HT-29 (cell line): ENCODE measurements at regions not wholly inside any gene's neighbourhood (a gene's known extent, or its start where the extent isn't known, plus 50 kb on each side); places are given as distances from the start of the nearest gene placed in this dataset.

ENCODE experiments used
- DNase-seq: peaks from one replicate; pipeline ENCODE4 v3.0.0-alpha.2; 2015; ENCODE audit warnings: low spot score

DNA sequence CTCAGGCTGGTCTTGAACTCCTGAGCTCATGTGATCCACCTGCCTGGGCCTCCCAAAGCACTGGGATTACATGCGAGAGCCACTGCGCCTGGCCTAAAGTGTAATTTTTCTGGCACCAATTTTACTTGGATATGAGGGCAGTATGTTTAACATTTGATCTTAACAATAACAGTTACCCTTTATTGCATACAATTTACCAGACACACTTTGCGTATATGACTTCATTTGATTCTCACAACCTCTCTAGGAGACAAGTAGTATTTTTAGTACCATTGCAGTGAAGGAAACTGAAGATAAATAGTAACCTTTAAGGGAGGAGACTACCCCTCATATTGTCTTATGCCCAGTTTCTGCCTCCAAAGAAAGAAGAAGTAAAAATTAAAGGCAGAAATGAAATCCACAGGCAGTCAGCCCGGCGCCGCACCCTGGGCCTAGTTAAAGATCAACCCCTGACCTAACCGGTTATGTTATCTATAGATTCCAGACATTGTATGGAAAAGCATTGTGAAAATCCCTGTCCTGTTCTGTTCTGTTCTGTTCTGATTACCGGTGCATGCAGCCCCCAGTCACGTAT is 54.0 kb downstream of the CYP26A1 start:
- DNase-seq = peak; percentile 72

DNA sequence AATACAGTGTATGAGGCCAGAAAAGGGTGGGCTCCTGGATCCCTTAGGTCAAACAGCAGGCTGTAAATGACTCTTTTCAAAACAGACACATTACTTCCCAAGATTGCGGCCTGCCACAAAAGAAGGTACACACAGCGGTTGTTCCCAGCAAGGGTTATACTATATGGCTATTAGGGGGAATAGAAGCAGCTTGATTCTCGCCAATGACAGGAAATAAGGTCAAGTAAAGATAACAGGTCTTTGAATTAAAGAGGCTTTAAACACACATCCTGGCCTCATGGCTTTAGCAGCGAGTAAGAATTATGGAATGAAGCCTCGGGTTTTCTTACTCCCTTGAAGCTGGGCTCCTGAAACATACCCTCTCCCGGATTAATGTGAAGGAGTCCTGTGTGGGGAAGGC is 58.3 kb downstream of the CYP26A1 start:
- DNase-seq = no peak

DNA sequence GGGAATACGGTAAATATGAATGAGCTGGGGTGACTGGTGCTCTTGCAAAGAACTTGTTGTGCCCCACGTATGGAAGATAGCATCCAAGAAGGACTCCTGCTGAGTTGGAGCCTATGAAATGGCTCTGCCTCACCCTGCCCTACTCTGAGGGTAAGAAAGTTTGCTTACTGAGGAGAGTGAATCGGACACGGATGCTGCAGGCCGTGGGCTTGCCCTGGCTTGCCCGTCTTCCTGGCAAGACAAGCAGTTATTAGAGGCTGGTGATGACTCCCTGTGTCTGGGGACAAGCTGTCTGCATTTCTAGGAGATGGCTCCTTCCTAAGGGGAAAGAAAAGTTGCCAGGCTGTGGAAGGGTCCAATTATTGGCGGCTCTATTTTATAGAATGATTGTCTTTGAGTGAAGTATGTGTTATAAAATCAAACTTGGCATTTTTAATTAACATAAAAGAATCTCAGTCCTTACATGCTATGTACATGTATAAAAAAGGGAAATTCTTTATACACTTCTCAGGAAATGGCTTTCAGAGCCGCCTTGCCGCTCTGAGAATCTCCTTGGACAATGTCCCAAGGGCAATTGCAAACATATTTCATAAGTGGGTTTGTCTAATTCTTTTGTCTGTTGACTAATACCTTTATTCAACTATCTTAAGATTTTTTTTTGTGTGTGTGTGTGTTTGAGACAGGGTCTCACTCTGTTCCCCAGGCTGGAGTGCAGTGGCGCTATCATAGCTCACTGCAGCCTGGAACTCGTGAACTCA is 64.6 kb downstream of the CYP26A1 start:
- DNase-seq = no peak

DNA sequence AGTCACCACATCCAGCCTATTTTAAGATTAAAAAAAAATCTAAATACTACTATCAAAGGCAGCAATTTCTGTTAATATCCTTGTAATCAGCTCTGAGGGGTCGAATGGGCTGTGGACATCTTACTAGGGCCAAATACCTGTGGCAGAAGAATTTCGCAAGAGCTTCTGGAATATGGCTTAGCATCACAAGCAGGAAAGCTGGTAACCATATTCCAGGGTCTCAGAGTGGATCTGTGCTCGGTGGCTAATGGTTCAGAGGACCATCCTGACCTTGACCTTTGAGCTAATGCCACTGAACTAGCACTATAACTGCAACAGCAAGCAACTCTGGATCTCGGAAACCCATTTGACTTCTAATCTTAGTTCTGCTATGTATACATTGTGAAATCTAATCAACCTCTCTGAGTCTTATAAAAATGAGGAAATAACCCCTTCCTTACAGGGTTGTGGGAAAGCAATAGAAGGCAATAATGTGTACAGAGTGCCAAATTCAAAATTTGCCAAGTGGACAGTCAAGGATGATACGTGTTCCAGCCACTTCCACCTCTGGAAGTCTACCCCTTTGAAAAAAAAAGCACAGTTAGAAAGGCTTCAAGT is 65.5 kb downstream of the CYP26A1 start:
- no peak for DNase-seq

DNA sequence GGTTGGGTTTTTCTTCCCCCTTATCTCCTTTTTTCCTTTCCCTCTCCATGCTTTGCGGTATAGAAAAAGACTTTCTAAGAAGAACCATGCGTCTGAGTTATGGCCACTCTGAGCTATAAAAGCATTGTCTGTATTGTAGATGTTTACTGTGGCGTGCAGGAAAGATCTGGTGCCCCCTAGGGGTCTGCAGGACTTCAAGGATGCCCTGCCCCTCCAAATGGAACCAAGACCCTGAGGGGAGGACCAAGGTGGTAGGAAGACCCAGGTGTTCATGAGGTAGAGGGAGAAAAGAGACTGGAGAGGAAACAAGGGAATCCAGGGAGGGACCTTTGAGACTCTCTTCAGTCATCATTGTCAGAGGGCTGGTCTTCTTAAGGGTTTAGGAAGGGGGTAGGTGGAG is 68.8 kb downstream of the CYP26A1 start:
- DNase-seq = no peak

DNA sequence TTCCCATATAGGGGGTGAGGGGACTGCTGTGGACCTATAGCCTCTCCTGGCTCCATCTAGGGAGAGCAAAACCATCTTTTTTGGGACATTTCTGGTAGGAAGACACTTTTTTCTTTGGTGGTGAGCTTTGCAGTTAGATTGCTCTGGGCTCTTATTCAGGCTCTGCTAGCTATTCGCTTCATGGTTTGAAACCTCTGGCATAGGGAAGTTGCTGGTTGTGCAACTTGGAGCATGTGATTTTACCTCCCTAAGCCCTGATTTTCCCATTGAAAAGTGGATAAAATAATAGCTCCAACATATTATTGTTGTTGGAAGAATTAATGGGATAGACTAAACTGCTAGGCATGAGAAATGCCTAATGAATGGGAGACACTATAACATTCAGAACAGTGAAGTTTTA is 69.6 kb downstream of the CYP26A1 start:
- DNase-seq = no peak

DNA sequence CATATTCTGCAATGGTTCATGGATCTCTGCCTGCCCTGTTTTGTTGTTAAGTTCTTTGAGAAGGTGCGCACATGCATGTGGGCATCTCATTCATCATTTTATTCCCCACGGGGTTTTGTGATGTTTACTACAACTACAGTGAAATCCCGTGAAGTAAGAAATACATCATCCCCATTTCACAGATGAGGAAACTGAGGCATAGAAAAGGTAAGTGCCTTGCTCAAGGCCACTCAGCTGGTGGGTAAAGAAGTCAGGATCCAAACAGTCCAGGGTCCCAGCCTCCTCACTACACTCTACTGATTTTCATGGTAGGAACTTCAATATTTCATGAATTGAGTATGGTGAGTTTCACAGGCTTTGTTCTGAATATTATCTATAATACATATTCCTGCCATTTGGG is 72.6 kb downstream of the CYP26A1 start:
- no peak for DNase-seq

DNA sequence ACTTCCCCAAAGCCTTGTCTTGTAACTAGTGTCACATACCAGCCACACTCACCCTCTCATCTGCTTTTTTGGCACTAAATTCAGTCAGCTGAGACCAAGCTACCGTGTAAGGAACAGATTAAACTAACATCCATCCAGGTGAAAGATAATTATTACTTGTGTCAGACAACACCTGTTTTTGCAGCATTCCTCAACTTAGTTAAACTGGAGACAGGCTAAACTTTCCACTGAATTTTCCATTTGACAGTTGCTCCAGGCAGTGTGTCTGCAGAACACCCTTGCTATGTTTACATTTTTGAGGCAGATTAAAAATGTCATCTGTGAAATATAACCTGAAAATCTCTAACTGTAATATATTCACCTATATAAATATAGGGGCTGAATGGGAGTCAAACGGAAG is 73.6 kb downstream of the CYP26A1 start:
- DNase-seq = no peak

DNA sequence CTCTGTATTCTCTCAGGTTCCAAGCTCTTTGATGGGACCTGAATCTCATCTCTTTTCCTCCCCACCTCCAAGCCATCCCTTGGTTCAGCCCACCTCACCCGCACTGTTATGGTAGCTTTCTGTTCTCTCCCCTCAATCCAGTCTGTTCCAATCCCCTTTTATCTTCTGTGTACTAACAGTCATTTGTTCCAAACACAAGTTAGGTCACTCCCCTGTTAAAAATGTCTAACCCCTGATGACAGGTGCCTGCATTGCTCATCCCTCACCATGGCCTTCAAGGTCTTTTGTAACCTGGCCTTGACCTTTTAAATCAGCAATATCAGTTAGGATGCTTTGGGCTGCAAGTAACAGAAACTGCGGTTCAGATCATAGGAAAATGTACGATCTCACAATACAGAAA is 74.8 kb downstream of the CYP26A1 start:
- no peak for DNase-seq

DNA sequence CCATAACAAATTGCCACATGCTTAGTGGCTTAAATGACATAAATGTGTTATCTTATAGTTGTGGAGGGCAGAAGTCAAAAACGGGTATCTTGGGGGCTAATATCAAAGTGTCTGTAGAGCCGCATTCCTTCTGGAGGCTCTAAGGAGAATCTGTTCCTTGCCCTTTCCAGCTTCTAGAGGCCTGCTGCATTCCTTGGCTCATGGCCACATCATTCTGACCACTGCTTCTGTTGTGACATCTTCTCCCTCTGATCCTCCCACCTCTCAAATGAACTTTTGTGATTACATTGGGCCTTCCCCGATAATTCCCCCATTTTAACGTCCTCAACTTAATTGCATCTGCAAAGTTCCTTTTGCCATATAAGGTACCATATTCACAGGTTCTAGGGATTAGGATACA is 76.1 kb downstream of the CYP26A1 start:
- no peak for DNase-seq

DNA sequence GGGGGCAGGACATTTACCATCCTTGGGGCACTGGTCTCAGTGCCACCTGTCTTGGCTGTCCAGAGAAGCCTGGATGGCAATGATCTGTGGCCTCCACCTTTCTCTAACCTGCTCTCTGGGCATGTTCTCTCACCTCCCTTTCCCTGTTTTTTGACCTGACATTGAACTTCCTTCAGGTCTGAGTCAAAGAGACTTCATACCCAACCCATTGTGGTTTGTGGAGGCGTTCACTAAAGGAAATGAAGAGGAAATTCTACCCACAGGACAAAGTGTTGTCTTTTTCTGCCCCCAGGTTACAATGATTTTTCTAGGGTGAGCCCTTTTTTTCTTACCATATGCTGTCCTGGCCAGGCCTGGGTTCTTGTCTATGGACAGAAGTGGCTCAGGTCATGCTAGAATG is 76.6 kb downstream of the CYP26A1 start:
- DNase-seq = peak; percentile 45

DNA sequence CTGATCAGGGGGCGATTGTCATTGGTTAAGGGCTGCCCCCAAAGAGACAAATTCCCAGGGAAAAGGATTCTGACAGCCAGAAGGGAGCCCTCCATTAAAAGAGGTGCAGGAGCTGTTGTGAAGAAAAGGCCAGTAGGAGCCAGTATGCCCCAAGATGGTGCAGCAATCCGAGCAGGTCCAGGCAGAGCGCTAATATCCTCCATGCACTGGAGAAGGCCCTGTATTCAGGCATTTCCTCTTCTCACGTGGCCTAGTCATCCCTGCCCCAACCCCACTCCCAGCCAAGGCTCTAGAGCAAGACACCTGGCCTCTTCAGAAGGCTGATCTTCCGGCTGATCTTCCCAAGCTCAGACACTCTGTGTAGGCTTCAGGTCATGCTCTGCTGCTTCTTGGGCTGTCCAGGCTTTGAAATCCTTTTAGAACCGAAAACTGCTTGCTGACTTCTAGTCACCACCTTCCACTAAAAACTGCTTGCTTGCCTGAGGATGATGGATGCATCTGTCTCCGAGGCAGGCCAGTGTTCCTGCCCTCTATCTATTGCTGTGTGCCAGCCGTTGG is 77.4 kb downstream of the CYP26A1 start:
- DNase-seq = no peak

DNA sequence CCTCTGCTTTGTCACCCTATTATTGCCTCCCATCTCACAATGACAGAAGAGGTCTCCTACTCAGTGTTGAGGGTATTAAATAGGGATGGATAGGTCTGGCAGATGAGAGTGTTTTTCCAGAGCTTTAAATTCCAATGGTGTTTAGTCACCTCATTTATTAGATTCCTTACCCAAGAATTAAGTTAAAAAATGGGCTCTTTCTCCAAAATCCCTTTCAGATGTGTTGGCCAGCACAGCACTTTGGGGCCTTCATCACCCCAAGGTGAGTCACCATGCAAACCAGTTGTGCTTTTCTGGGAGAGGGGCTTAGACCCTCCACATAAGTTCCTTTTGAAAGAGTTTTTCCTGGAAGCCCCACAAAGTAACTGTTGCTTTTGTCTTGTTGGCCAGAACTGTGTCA is 78.4 kb downstream of the CYP26A1 start:
- DNase-seq = peak; percentile 19

DNA sequence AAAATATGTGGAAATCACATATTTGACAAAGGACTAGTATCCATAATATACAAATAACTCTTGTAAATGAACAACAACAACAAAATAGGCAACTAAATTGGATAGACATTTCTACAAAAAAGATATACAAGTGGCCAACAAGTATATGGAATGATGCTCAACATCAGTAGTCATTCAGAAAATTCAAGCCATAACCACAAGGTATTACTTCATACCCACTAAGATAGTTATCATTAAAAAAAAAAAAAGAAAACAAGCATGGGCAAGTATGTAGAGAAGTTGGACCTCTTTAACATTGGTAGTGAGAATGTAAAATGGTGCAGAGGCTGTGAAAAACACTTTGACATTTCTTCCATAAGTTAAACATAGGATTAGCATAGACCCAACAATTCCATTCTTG is 80.8 kb downstream of the CYP26A1 start:
- DNase-seq = no peak

DNA sequence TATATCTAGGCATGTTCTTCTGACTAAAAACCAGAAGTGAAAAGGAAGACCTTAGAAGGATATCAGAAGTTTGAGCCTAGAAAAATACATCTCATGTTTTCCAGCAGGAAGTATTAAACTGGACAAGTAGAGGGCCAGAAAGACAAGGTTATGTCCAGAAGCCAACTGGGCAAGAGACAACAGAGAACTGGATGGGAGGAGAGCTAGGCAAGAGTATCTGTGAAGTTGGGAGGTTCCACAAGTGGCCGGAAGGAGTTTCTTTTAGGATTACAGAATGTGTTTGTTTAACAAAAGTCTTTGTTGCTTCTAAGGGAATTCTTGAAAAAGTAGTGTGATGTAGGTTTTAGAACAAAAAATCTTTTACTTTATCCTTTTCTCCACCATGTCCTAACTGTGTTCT is 86.4 kb downstream of the CYP26A1 start:
- DNase-seq = no peak

DNA sequence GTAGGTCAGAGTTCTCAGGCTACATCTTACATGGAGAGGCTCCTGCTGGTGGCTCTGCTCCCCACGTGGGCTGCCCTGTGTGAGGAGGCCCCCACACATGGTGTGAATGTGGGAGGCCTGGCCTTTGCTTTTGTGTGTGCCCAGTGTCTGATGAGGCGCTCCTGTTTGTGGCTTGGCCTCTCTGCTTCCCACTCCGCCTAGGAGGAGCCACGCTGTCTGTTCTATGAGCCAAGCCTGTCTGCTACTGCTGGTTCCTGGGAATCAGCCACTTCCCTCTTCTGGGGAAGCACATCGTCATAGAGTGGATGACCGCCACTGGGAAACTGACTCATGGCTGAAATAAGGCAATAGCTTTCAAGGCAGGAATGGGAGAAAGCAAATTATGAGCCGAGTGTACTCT is 87.1 kb downstream of the CYP26A1 start:
- no peak for DNase-seq

DNA sequence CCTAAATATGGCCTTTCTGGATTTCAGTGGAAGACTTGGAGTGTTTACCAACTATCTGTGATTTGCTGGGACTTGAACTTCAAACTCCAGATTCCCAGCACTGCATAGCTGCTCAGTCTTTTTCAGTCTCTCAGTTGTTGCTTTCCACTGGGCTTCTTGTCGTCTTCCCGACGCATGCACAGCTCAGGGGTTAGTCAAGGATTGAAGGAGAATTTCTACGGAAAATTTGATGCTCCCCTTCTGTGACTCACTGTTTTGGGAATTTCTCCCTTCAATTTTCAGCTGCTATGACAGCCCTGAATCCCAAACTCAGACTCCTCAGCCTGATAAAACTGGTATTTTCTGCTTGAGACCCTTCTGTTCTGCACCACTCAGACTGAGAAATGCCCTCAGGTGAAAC is 91.7 kb downstream of the CYP26A1 start:
- DNase-seq = no peak

DNA sequence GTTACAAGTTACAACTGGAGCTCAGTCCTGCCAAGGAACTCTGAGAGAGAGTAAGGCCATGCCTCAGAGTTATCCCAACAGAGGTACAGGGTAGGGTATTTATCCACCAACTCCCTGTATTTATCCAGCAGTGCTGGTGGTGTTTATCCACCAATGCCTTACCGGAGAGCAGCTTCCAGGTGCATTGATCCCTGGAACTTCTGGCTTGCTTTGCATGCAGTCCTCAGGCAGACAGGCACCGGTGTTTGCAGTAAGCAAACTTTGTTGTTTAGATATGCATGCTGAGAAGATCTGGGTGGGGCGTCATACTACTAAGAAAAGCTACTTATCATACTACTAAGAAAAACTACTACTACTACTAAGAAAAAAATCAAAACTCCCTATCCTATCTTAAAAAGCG is 92.4 kb downstream of the CYP26A1 start:
- DNase-seq = no peak

DNA sequence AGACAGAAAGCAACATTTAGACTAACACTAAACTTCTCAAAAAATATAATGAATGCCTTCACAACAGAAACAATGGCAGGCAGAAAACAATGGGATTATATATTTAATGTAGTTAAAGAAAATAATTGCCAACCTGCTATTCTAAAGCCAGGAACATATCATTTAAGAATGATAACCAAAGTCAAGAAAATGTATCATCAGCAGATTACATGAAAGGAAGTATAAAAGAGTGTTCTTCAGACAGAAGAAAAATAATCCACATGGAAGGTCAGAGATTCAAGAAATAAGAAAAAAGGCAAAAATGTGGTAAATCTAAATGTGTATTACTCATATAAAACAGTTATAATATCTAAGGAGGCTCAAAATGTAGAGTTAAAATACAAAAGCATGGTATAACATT is 98.1 kb downstream of the CYP26A1 start:
- no peak for DNase-seq

DNA sequence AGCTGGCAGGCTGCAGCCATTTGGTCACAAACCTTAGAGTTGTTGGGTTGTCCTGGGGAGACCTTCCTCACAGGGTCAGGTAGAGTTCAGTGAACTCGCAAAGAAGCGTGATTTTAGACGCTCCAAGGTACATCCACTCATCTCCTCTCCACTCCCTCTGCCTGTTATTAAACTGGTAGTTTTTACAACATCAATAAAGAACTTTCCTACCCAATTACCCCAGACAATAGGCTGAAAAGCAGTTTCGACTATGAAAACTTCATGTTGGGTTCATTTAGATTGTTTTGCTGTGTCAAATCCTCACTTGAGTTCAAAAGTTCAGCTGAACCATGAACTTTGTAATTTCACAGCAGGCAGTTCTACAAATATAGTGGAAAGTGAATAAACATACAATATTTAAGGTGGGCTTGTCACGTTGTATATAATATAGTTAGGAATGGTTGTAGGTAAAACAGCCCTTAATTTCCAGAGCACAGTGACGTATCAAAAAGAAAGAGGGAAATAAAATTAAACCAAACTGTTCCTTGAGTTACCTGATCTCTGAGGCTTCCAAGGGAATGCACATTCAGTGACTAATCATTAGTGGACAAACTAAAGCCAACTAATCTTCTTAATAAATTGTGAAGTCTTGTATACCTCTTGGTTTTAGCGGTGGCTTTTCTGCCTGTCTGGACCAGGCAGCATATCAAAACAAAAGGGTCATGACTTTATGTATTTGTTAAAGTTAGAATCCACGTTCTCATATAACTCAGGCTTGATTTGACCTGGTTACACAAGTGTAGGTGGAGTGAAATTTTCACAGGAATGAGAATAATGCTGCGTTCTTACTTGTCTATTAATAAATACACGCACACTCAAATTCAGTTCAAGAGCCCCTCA is 100.5 kb downstream of the CYP26A1 start:
- DNase-seq = no peak

DNA sequence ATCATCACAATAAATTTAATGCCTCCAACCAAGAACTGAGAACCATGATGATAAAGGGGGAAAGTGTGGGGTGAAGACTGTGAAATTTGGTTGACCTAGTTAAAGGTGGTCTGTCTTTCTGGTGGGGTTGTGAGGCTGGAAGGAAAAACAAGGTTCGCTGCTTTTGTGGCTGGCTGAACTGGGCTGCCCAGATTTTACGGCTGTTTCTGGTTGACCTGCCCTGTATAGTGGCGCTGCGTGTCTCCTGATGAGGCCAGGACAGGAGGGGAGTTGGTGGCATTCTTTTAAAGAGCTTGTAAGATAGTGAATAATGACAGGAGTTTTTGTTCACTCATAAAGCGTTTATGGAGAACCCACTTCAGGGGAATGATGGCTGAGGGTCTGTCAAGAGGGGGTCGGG is 101.8 kb downstream of the CYP26A1 start:
- no peak for DNase-seq

DNA sequence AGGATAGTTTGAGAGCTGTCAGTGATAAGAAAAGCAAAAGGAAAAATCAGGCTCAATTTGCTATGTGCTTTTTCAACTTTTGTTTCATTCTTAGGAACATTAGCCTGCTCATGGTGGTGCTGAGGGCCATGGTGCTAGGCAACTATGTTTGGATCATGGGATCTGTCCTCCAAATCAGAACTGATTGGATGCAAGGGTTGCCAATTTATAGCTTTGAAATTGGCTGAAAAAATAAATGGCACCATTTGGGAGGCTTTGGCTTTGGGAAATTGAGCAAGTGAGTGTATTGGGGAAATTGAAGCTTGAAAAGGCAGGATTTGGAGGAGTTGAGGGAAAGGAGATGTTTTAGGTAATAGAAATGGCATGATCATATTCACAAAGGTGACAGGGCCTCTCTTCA is 103.8 kb downstream of the CYP26A1 start:
- no peak for DNase-seq
